Ovary (tissue), 7 donors: ENCODE measurements at regions not wholly inside any gene's neighbourhood (a gene's known extent, or its start where the extent isn't known, plus 50 kb on each side); places are given as distances from the start of the nearest gene placed in this dataset.

Source experiments
- DNase-seq, 5 donors: peaks; one replicate each; pipeline ENCODE4 v3.0.0-alpha.2; 2019 to 2020
- H3K27ac ChIP-seq, 2 donors: fragments of 200-600 bp; one replicate each; pipeline versions ENCODE4 v1.5.1 to v1.8.0; 2019 to 2022
- H3K27me3 ChIP-seq: fragments of 200-600 bp; one replicate; pipeline ENCODE4 v1.8.0; 2022
- H3K36me3 ChIP-seq: fragments of 200-600 bp; sonication (generic); one replicate; pipeline ENCODE4 v1.5.1; 2019
- H3K4me1 ChIP-seq: one replicate; pipeline ENCODE4 v1.8.1; 2013; ENCODE audit warnings: mild to moderate bottlenecking, moderate library complexity; ENCODE audit not compliant: insufficient read depth
- H3K4me3 ChIP-seq: fragments of 200-600 bp; sonication (generic); one replicate; pipeline ENCODE4 v1.5.1; 2017
- H3K9me3 ChIP-seq, 2 donors: fragments of 200-600 bp in 1 of 2; sonication (generic) in 1 of 2; one replicate each; pipeline versions ENCODE4 v1.5.1 to v1.8.1; 2013 to 2019; ENCODE audit warnings: mild to moderate bottlenecking in 1 of 2, moderate library complexity in 1 of 2
- EP300 ChIP-seq: sonication (generic); formaldehyde crosslinking; IDR thresholded peaks from one replicate; pipeline ENCODE4 v1.6.1; 2017; ENCODE audit warnings: antibody characterized with exemption
- POLR2A ChIP-seq: fragments of 450-650 bp; IDR thresholded peaks from one replicate; pipeline ENCODE4 v1.6.1; 2017; ENCODE audit warnings: antibody characterized with exemption, mild to moderate bottlenecking, moderate library complexity
- WGBS, 3 donors: extraction: QIAGEN DNeasy Blood & Tissue Kit in 1 of 3; methylation state at CpG; one replicate each; pipeline versions ENCODE4 v1.1.5 to v1.1.7; 2013 to 2017; 5-methylcytosine and 5-hydroxymethylcytosine counted together
- intact Hi-C, 4 donors: fragments of 100-400 bp; cut with DNase I; formaldehyde crosslinking; loops; one replicate each; pipeline versions ENCODE4 v1.11.0 to v1.15.1; 2022 to 2023
- TF ChIP-seq, protein P1 (sequence below), 3 donors: fragments of 450-650 bp in 2 of 3; fragments of 200-600 bp in 1 of 3; IDR thresholded peaks; one replicate each; pipeline versions ENCODE4 v1.5.1 to v1.8.0; 2016 to 2022; ENCODE audit warnings: antibody characterized with exemption in 3 of 3, mild to moderate bottlenecking in 1 of 3
- donor health status: DM: no; HTN: no; CAD: no; lungs with moderate emphysema.
- donor health status: DM: no; HTN: no; CAD: no.
- donor health status: Bipolar disorder and iron deficiency.
- donor health status: DM: no; HTN: no; CAD: no.
- donor health status: DM: yes; HTN: yes; CAD: no.

GRCh38 chr2:72004201-72004915 lies 143.3 kb downstream of the CYP26B1 start:
- TF ChIP-seq EP300 (no peak), POLR2A (no peak)
- TF ChIP-seq, protein P1, sequence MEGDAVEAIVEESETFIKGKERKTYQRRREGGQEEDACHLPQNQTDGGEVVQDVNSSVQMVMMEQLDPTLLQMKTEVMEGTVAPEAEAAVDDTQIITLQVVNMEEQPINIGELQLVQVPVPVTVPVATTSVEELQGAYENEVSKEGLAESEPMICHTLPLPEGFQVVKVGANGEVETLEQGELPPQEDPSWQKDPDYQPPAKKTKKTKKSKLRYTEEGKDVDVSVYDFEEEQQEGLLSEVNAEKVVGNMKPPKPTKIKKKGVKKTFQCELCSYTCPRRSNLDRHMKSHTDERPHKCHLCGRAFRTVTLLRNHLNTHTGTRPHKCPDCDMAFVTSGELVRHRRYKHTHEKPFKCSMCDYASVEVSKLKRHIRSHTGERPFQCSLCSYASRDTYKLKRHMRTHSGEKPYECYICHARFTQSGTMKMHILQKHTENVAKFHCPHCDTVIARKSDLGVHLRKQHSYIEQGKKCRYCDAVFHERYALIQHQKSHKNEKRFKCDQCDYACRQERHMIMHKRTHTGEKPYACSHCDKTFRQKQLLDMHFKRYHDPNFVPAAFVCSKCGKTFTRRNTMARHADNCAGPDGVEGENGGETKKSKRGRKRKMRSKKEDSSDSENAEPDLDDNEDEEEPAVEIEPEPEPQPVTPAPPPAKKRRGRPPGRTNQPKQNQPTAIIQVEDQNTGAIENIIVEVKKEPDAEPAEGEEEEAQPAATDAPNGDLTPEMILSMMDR (IDR thresholded peaks at IDR 0.05) = no peak
- Histone ChIP-seq H3K4me3 (no peak overlapping the region), H3K36me3 (no peaks in the 10 kb centered on the region), H3K27ac (no peak overlapping the region), H3K27me3 (no peaks in the 10 kb centered on the region), H3K9me3 (no peaks in the 10 kb centered on the region), H3K4me1 (no peaks in the 10 kb centered on the region)
- intact Hi-C loops = no loop called here
- no peak for DNase-seq
- WGBS, 3 donors = 75 to 81% (median 79%) methylated on average over 7 of the region's 7 CpGs

DNA sequence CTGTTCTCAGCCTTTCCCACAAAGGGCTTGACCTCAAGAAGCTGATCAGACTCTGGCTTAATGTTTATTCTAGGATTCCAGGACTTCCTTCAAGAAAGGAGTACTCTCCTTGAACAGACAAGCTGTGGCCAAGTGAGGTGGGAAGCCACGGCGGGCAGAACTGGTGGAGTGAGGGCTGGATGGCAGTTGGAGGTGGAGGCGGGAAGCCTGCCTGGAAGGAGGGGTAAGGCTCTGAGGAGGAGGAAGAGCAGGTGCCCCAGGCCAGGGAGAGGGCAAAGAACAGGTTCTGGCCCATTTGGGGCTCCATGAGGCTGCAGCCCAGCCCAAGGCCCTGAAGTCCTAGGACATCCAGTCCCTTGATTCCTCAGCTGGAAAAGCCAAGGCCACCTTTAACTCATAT lies 143.9 kb downstream of the CYP26B1 start:
- H3K4me1 ChIP-seq = no peaks in the 10 kb centered on the region
- WGBS, 3 donors = 76 to 79% (median 76%) methylated on average over 3 of the region's 3 CpGs

GRCh38 chr2:72003124-72003523 lies 144.5 kb downstream of the CYP26B1 start:
- no peaks in the 10 kb centered on the region for H3K9me3 ChIP-seq
- no peak for DNase-seq
- TF ChIP-seq POLR2A (no peak), EP300 (no peak)
- no peaks in the 10 kb centered on the region for H3K36me3 ChIP-seq
- H3K27ac ChIP-seq = no peak overlapping the region
- no peaks in the 10 kb centered on the region for H3K4me1 ChIP-seq
- intact Hi-C loops = no loop called here
- no peak overlapping the region for H3K4me3 ChIP-seq
- no peaks in the 10 kb centered on the region for H3K27me3 ChIP-seq
- WGBS, 3 donors = 93 to 95% (median 93%) methylated on average over 8 of the region's 8 CpGs

More for the DNA sequence above, 143.9 kb downstream of the CYP26B1 start:
- no peak for TF ChIP-seq EP300
- TF ChIP-seq, protein P1 (IDR thresholded peaks at IDR 0.05) = no peak
- TF ChIP-seq POLR2A = no peak
- no peak overlapping the region for H3K27ac ChIP-seq
- intact Hi-C loops = no loop called here
- no peaks in the 10 kb centered on the region for H3K36me3 ChIP-seq
- H3K9me3 ChIP-seq = no peaks in the 10 kb centered on the region
- H3K4me3 ChIP-seq = no peak overlapping the region
- DNase-seq = no peak
- no peaks in the 10 kb centered on the region for H3K27me3 ChIP-seq

GRCh38 chr2:72001937-72002690 lies 145.5 kb downstream of the CYP26B1 start:
- H3K36me3 ChIP-seq = no peaks in the 10 kb centered on the region
- H3K27me3 ChIP-seq = no peaks in the 10 kb centered on the region
- intact Hi-C loops = no loop called here
- H3K9me3 ChIP-seq = no peaks in the 10 kb centered on the region
- no peaks in the 10 kb centered on the region for H3K4me1 ChIP-seq
- H3K4me3 ChIP-seq = no peak overlapping the region
- no peak for TF ChIP-seq EP300
- no peak for TF ChIP-seq POLR2A
- TF ChIP-seq, protein P1 (IDR thresholded peaks at IDR 0.05) = no peak
- 63 to 70% (median 67%) methylated on average over 9 of the region's 9 CpGs for whole genome bisulfite sequencing, 3 donors
- H3K27ac ChIP-seq = no peak overlapping the region
- DNase-seq = no peak

- Histone ChIP-seq H3K36me3 (no peaks in the 10 kb centered on the region), H3K9me3 (no peaks in the 10 kb centered on the region), H3K4me3 (no peak overlapping the region), H3K27ac (no peak overlapping the region), H3K27me3 (no peaks in the 10 kb centered on the region), H3K4me1 (no peaks in the 10 kb centered on the region)
- intact Hi-C loops = no loop called here
- no peak for DNase-seq
- 72 to 76% (median 75%) methylated on average over 7 of the region's 7 CpGs for WGBS, 3 donors
- TF ChIP-seq, protein P1 (IDR thresholded peaks at IDR 0.05) = no peak
- TF ChIP-seq POLR2A (no peak), EP300 (no peak)
These were observed 147.6 kb downstream of the CYP26B1 start for GRCh38 chr2:72000110-72000509.
